Activated CD4-positive, alpha-beta memory T cell treated with anti-CD3 and anti-CD28 coated beads, Interleukin-2, amount 10 ng/mL, durations not matched to agents 7 days and 5 days (primary cell): ENCODE measurements at regions not wholly inside any gene's neighbourhood (a gene's known extent, or its start where the extent isn't known, plus 50 kb on each side); places are given as distances from the start of the nearest gene placed in this dataset.
"Not testable (repeated sequence)": the region's sequence is repeated elsewhere in the genome, so short reads cannot be mapped to it uniquely, and the experiment has no call there.

Source experiments
- CTCF ChIA-PET: fragments of 350-600 bp; sonication (Branson Sonifier 250); formaldehyde crosslinking; loops from one replicate; lab custom pipeline; 2021; ENCODE audit warnings: antibody characterized with exemption, inconsistent platforms; lab: Charles Lee
- POLR2A ChIA-PET: fragments of 350-600 bp; sonication (Branson Sonifier 250); formaldehyde crosslinking; loops from one replicate; lab custom pipeline; 2021; ENCODE audit warnings: antibody characterized with exemption; lab: Charles Lee
- DNase-seq: peaks from one replicate; pipeline ENCODE4 v3.0.0-alpha.2; 2020
- H3K27ac Mint-ChIP-seq: one replicate; pipeline ENCODE4 v1.8.0; 2021; ENCODE audit warnings: mild to moderate bottlenecking, mixed read lengths
- H3K27me3 Mint-ChIP-seq: one replicate; pipeline ENCODE4 v1.8.0; 2021; ENCODE audit warnings: mixed read lengths
- H3K36me3 Mint-ChIP-seq: one replicate; pipeline ENCODE4 v1.8.0; 2021; ENCODE audit warnings: low read depth, mixed read lengths
- H3K4me1 Mint-ChIP-seq: one replicate; pipeline ENCODE4 v1.8.0; 2021; ENCODE audit warnings: mixed read lengths
- H3K4me3 Mint-ChIP-seq: one replicate; pipeline ENCODE4 v1.8.0; 2021; ENCODE audit warnings: mild to moderate bottlenecking, mixed read lengths
- H3K9me3 Mint-ChIP-seq: one replicate; pipeline ENCODE4 v1.8.0; 2021; ENCODE audit warnings: mixed read lengths

GRCh38 chr2:2730301-2730833, 399.3 kb upstream of the MYT1L start:
- Mint-ChIP-seq H3K36me3 (no peaks in the 10 kb centered on the region), H3K27ac (no peak overlapping the region), H3K9me3 (no peaks in the 10 kb centered on the region), H3K4me1 (no peaks in the 10 kb centered on the region), H3K27me3 (no peaks in the 10 kb centered on the region), H3K4me3 (no peak overlapping the region)
- DNase-seq: no peak
- POLR2A ChIA-PET: no interaction called here
- CTCF ChIA-PET: no interaction called here

- ChIA-PET POLR2A (no interaction called here), CTCF (no interaction called here)
- H3K27me3 Mint-ChIP-seq: no peaks in the 10 kb centered on the region
- H3K9me3 Mint-ChIP-seq: no peaks in the 10 kb centered on the region
- no peak for DNase-seq
- no peak overlapping the region for H3K4me3 Mint-ChIP-seq
- no peaks in the 10 kb centered on the region for H3K4me1 Mint-ChIP-seq
- no peaks in the 10 kb centered on the region for H3K36me3 Mint-ChIP-seq
- no peak overlapping the region for H3K27ac Mint-ChIP-seq
Observed at GRCh38 chr2:2729246-2729645, 398.2 kb upstream of the MYT1L start.

DNA sequence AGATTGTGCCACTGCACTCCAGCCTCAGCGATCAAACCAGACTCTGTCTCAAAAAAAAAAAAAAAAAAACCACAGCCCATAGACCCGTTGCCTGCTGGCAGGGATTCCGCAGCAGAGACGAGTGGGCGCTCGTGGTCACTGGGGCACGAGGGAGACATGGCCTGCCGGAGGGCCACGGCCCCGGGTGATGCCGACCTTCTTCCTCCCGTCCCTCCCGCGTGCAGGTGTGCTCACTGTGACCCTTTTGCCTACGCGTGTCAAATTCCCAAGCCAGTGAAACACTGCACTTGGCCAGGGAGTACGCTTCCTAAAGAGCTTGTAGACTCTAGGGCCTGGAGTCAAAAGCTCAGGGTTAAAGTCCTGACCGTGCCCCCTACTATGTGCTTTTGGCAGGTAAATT, 397.6 kb upstream of the MYT1L start:
- ChIA-PET CTCF (no interaction called here), POLR2A (no interaction called here)
- DNase-seq: no peak
- Mint-ChIP-seq H3K4me1 (no peaks in the 10 kb centered on the region), H3K4me3 (no peak overlapping the region), H3K36me3 (no peaks in the 10 kb centered on the region), H3K27me3 (no peaks in the 10 kb centered on the region), H3K27ac (no peak overlapping the region), H3K9me3 (no peaks in the 10 kb centered on the region)

- ChIA-PET CTCF (no interaction called here), POLR2A (no interaction called here)
- Mint-ChIP-seq H3K27me3 (no peaks in the 10 kb centered on the region), H3K27ac (no peak overlapping the region), H3K4me1 (no peaks in the 10 kb centered on the region), H3K9me3 (no peaks in the 10 kb centered on the region), H3K4me3 (no peak overlapping the region), H3K36me3 (no peaks in the 10 kb centered on the region)
- no peak for DNase-seq
Observed at GRCh38 chr2:2727876-2728511, 396.9 kb upstream of the MYT1L start.

DNA sequence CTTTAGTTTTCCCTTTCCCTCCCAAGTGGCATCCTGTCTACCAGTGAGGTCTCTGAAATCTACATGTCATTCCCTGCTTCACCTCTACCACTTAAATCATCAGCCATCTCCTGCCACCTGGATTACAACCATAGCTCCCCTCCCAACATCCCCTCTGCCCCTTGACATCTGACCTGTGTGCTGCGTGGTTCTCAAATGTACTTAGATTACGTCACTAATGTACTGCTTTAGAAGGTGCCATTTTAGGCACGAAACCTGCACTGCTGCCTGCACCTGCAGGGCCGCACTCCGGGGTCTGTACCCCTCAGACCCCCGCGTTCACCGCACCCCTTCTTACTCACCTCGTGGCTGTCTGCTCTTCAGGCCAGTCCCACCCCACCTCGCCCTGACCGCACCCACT, 395.1 kb upstream of the MYT1L start:
- CTCF ChIA-PET: no interaction called here

GRCh38 chr2:2723064-2723463, 392.0 kb upstream of the MYT1L start:
- H3K9me3 Mint-ChIP-seq: no peaks in the 10 kb centered on the region
- ChIA-PET CTCF (no interaction called here), POLR2A (no interaction called here)
- H3K27me3 Mint-ChIP-seq: no peaks in the 10 kb centered on the region
- DNase-seq: no peak
- no peaks in the 10 kb centered on the region for H3K4me1 Mint-ChIP-seq
- no peak overlapping the region for H3K27ac Mint-ChIP-seq
- no peak overlapping the region for H3K4me3 Mint-ChIP-seq
- no peaks in the 10 kb centered on the region for H3K36me3 Mint-ChIP-seq

More for the DNA sequence above, 395.1 kb upstream of the MYT1L start:
- Mint-ChIP-seq H3K4me1 (no peaks in the 10 kb centered on the region), H3K36me3 (no peaks in the 10 kb centered on the region), H3K4me3 (no peak overlapping the region), H3K9me3 (no peaks in the 10 kb centered on the region), H3K27me3 (no peaks in the 10 kb centered on the region), H3K27ac (no peak overlapping the region)
- POLR2A ChIA-PET: no interaction called here
- no peak for DNase-seq

DNA sequence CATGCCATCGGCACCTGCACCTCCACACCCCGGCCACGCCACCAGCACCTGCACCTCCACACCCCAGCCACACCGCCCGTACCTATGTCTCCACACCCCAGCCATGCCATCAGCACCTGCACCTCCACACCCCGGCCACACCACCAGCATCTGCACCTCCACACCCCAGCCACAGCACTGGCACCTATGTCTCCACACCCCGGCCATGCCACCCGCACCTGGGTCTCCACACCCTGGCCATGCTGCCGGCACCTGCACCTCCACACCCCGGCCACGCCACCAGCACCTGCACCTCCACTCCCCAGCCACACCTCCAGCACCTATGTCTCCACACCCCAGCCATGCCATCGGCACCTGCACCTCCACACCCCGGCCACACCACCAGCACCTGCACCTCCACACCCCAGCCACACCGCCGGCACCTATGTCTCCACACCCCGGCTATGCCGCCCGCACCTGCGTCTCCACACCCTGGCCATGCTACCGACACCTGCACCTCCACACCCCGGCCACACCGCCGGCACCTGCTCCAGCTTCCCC, 390.3 kb upstream of the MYT1L start:
- POLR2A ChIA-PET: no interaction called here
- H3K4me3 Mint-ChIP-seq: no peak overlapping the region
- CTCF ChIA-PET: no interaction called here
- H3K36me3 Mint-ChIP-seq: no peaks in the 10 kb centered on the region
- no peak overlapping the region for H3K27ac Mint-ChIP-seq
- DNase-seq: no peak
- no peaks in the 10 kb centered on the region for H3K4me1 Mint-ChIP-seq
- H3K27me3 Mint-ChIP-seq: no peaks in the 10 kb centered on the region
- no peaks in the 10 kb centered on the region for H3K9me3 Mint-ChIP-seq

DNA sequence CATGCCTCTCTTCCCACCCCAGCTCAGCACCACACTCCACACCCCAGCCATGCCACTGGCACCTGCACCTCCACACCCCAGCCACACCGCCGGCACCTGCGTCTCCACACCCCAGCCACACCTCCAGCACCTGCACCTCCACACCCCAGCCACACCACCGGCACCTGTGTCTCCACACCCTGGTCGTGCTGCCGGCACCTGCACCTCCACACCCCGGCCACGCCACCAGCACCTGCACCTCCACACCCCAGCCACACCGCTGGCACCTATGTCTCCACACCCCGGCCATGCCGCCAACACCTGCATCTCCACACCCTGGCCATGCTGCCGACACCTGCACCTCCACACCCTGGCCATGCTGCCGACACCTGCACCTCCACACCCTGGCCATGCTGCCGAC, 389.7 kb upstream of the MYT1L start:
- H3K4me3 Mint-ChIP-seq, H3K9me3 Mint-ChIP-seq, DNase-seq, CTCF ChIA-PET, POLR2A ChIA-PET, H3K36me3 Mint-ChIP-seq, H3K27me3 Mint-ChIP-seq, H3K4me1 Mint-ChIP-seq, H3K27ac Mint-ChIP-seq: not testable (repeated sequence)

GRCh38 chr2:2720351-2720750, 389.3 kb upstream of the MYT1L start:
- no peaks in the 10 kb centered on the region for H3K4me1 Mint-ChIP-seq
- DNase-seq: no peak
- H3K36me3 Mint-ChIP-seq: no peaks in the 10 kb centered on the region
- no peak overlapping the region for H3K27ac Mint-ChIP-seq
- H3K9me3 Mint-ChIP-seq: no peaks in the 10 kb centered on the region
- H3K27me3 Mint-ChIP-seq: no peaks in the 10 kb centered on the region
- CTCF ChIA-PET: no interaction called here
- no peak overlapping the region for H3K4me3 Mint-ChIP-seq
- POLR2A ChIA-PET: no interaction called here

DNA sequence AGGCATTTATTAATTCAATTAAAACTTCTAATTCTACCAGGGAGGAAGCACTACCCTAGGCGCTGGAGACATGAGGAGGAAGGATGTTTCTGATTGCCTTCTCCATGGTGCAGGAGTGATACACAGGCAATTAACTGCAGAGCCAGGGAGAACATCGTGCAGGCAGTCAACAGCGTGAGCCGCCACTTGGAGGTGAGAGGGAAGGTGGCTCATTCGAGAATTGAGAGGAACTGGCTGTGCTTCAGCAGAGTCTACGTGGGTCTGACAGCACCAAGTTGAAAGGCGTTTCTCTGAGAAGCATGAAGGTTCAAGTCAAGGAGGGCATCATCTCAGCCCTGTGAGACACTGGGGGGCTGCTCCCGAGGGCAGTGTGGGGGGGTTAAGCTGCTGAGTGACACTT, 388.7 kb upstream of the MYT1L start:
- no peak for DNase-seq
- Mint-ChIP-seq H3K4me3 (no peak overlapping the region), H3K4me1 (no peaks in the 10 kb centered on the region), H3K36me3 (no peaks in the 10 kb centered on the region), H3K9me3 (no peaks in the 10 kb centered on the region), H3K27me3 (no peaks in the 10 kb centered on the region), H3K27ac (no peak overlapping the region)
- ChIA-PET CTCF (no interaction called here), POLR2A (no interaction called here)

- H3K4me1 Mint-ChIP-seq: no peaks in the 10 kb centered on the region
- no peak for DNase-seq
- H3K4me3 Mint-ChIP-seq: no peak overlapping the region
- no peaks in the 10 kb centered on the region for H3K9me3 Mint-ChIP-seq
- H3K27me3 Mint-ChIP-seq: no peaks in the 10 kb centered on the region
- ChIA-PET POLR2A (no interaction called here), CTCF (no interaction called here)
- no peaks in the 10 kb centered on the region for H3K36me3 Mint-ChIP-seq
- no peak overlapping the region for H3K27ac Mint-ChIP-seq
Observed at GRCh38 chr2:2719015-2719414, 387.9 kb upstream of the MYT1L start.

- DNase-seq: no peak
- Mint-ChIP-seq H3K27ac (no peak overlapping the region), H3K36me3 (no peaks in the 10 kb centered on the region), H3K9me3 (no peaks in the 10 kb centered on the region), H3K4me3 (no peak overlapping the region), H3K27me3 (no peaks in the 10 kb centered on the region), H3K4me1 (no peaks in the 10 kb centered on the region)
- ChIA-PET CTCF (no interaction called here), POLR2A (no interaction called here)
Observed at GRCh38 chr2:2717406-2717805, 386.3 kb upstream of the MYT1L start.

DNA sequence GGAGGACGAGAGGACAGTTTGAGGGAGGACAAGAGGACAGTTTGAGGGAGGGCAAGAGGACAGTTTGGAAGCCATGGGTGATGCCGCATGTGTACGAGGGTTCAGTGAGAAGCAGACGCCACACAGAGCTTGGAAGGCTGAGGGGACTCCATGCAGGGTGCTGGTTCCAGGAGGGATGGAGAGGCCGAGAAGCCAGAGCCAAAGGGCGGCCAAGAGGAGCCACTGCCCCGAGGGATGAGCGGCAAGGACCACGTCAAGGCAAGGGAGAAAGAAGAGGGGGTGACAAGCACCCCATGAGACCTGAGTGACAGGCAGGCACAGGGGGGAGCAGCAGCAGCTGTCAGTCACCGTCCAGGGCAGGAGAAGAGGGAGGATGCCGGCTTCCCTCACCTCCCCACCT, 385.7 kb upstream of the MYT1L start:
- Mint-ChIP-seq H3K27ac (no peak overlapping the region), H3K9me3 (no peaks in the 10 kb centered on the region), H3K4me3 (no peak overlapping the region), H3K27me3 (no peaks in the 10 kb centered on the region), H3K4me1 (no peaks in the 10 kb centered on the region), H3K36me3 (no peaks in the 10 kb centered on the region)
- CTCF ChIA-PET: no interaction called here
- no peak for DNase-seq
- POLR2A ChIA-PET: no interaction called here

- CTCF ChIA-PET: no interaction called here
- no peaks in the 10 kb centered on the region for H3K27me3 Mint-ChIP-seq
- no peak overlapping the region for H3K4me3 Mint-ChIP-seq
- no peak for DNase-seq
- H3K4me1 Mint-ChIP-seq: no peaks in the 10 kb centered on the region
- H3K9me3 Mint-ChIP-seq: no peaks in the 10 kb centered on the region
- H3K36me3 Mint-ChIP-seq: no peaks in the 10 kb centered on the region
- POLR2A ChIA-PET: no interaction called here
- H3K27ac Mint-ChIP-seq: no peak overlapping the region
Observed at GRCh38 chr2:2715036-2715818, 384.2 kb upstream of the MYT1L start.
